HG03095 (cell line): ENCODE measurements at regions not wholly inside any gene's neighbourhood (a gene's known extent, or its start where the extent isn't known, plus 50 kb on each side); places are given as distances from the start of the nearest gene placed in this dataset.

Experiments used
- ATAC-seq: cut with Tn5 transposase; IDR thresholded peaks from one replicate; pipeline ENCODE4 v1.9.1; 2021; ENCODE audit warnings: moderate library complexity; ENCODE audit not compliant: unreplicated experiment

GRCh38 chr14:99037777-99038430 is 234.1 kb downstream of the BCL11B start:
- no peak for ATAC-seq

GRCh38 chr14:99038431-99038820 is 233.6 kb downstream of the BCL11B start:
- ATAC-seq, result no peak

GRCh38 chr14:99039331-99040041 is 232.5 kb downstream of the BCL11B start:
- ATAC-seq, result no peak

- ATAC-seq, result no peak
Observed at GRCh38 chr14:99040052-99040451, 231.9 kb downstream of the BCL11B start.

- no peak for ATAC-seq
Observed at GRCh38 chr14:99040711-99041110, 231.3 kb downstream of the BCL11B start.

- no peak for ATAC-seq
Observed at GRCh38 chr14:99041141-99041819, 230.7 kb downstream of the BCL11B start.

- ATAC-seq, result no peak
Observed at GRCh38 chr14:99041820-99042174, 230.2 kb downstream of the BCL11B start.

GRCh38 chr14:99042381-99043266 is 229.4 kb downstream of the BCL11B start:
- ATAC-seq, result no peak

- no peak for ATAC-seq
Observed at GRCh38 chr14:99043267-99043615, 228.8 kb downstream of the BCL11B start.

- no peak for ATAC-seq
Observed at GRCh38 chr14:99043756-99044155, 228.2 kb downstream of the BCL11B start.

- ATAC-seq, result no peak
Observed at GRCh38 chr14:99047441-99048031, 224.5 kb downstream of the BCL11B start.

- ATAC-seq, result no peak
Observed at GRCh38 chr14:99050309-99050708, 221.7 kb downstream of the BCL11B start.

- no peak for ATAC-seq
Observed at GRCh38 chr14:99052467-99052866, 219.5 kb downstream of the BCL11B start.

GRCh38 chr14:99055019-99055418 is 217.0 kb downstream of the BCL11B start:
- no peak for ATAC-seq

- ATAC-seq, result no peak
Observed at GRCh38 chr14:99055816-99056215, 216.2 kb downstream of the BCL11B start.

- ATAC-seq, result no peak
Observed at GRCh38 chr14:99057576-99058083, 214.4 kb downstream of the BCL11B start.

- ATAC-seq, result no peak
Observed at GRCh38 chr14:99058542-99058941, 213.5 kb downstream of the BCL11B start.

- no peak for ATAC-seq
Observed at GRCh38 chr14:99062216-99062615, 209.8 kb downstream of the BCL11B start.

GRCh38 chr14:99062772-99063418 is 209.1 kb downstream of the BCL11B start:
- ATAC-seq, result no peak

GRCh38 chr14:99063620-99064225 is 208.3 kb downstream of the BCL11B start:
- ATAC-seq, result no peak
